ENCODE measurements at regions not wholly inside any gene's neighbourhood (a gene's known extent, or its start where the extent isn't known, plus 50 kb on each side); places are given as distances from the start of the nearest gene placed in this dataset.

DNA sequence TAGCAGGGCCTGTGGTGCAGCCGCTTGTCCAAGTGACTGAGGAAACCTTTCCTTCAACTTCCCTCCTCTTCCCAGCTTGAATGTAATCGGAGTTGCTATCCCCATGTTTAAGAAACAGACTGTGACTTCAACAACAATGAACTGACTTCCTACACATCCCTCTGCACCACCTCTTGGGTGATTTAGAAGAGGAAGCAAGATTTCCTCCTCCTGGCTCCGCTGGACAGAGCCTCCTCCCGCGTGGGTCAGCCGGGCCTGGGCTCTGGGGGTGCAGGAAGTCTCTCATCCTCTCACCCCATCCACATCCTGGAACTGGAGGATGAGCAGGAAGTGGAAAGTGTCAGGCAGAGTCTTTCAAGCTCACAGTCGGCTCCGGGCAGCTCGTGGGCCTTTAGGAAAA is 84.3 kb downstream of the GATA6 start:
- DNase-seq (ENCODE audit: low spot score), result no peak

DNA sequence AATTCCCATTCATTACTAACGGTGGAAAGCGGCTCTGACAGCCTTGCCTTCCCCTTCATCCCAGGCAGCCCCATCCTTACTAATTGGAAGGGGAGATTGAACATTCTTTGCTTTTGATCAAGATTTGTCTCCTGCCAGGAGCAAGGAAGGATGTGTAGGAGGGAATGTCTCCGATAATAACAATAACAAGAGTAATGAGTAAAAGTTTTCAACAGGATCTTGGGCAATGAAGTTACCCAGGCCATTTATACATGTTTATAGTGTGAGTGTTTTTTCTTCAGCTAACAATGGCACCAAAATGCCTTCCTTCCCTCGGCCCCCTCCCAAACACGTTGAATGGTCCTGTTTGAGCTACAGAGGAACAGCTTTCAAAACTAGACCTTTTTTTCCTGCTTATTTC is 83.8 kb downstream of the GATA6 start:
- no peak for DNase-seq (ENCODE audit: low spot score)
